Gastrocnemius medialis (tissue), 4 donors: ENCODE measurements at regions not wholly inside any gene's neighbourhood (a gene's known extent, or its start where the extent isn't known, plus 50 kb on each side); places are given as distances from the start of the nearest gene placed in this dataset.
"Not testable (repeated sequence)": the region's sequence is repeated elsewhere in the genome, so short reads cannot be mapped to it uniquely, and the experiment has no call there.

Source experiments
- CTCF ChIP-seq, 5 experiments: fragments of 450-650 bp in 3 of 5; fragments of 200-600 bp in 2 of 5; sonication (generic) in 2 of 5; IDR thresholded peaks in 4 of 5; conservative IDR thresholded peaks in 1 of 5; 1 replicate in 4 of 5; 2 replicates in 1 of 5; pipeline ENCODE4 v1.5.1; 2016 to 2019; ENCODE audit warnings: antibody characterized with exemption in 5 of 5, mild to moderate bottlenecking in 3 of 5, moderate library complexity in 3 of 5
- POLR2A ChIP-seq, 2 donors: fragments of 450-650 bp; IDR thresholded peaks; one replicate each; pipeline ENCODE4 v1.6.1; 2017; ENCODE audit warnings: antibody characterized with exemption in 2 of 2, mild to moderate bottlenecking in 2 of 2, moderate library complexity in 2 of 2

- TF ChIP-seq POLR2A (IDR thresholded peaks at IDR 0.05); CTCF (IDR thresholded peaks at IDR 0.05 in 4 of 5, conservative IDR thresholded peaks at IDR 0.05 in 1 of 5): not testable (repeated sequence)
Observed at GRCh38 chr5:176117699-176118238, 120.5 kb upstream of the SIMC1 start.
